ENCODE measurements at regions not wholly inside any gene's neighbourhood (a gene's known extent, or its start where the extent isn't known, plus 50 kb on each side); places are given as distances from the start of the nearest gene placed in this dataset.

- no peak for DNase-seq (ENCODE audit: low read depth in 2 of 2)
Observed at GRCh38 chr2:18927525-18928232, 338.3 kb upstream of the NT5C1B start.

GRCh38 chr2:18926631-18927524 is 337.5 kb upstream of the NT5C1B start:
- DNase-seq (ENCODE audit: low read depth in 2 of 2): no peak

- DNase-seq (ENCODE audit: low read depth in 2 of 2): no peak
Observed at GRCh38 chr2:18925296-18925695, 335.9 kb upstream of the NT5C1B start.

GRCh38 chr2:18924886-18925285 is 335.5 kb upstream of the NT5C1B start:
- DNase-seq (ENCODE audit: low read depth in 2 of 2): no peak

GRCh38 chr2:18924386-18924785 is 335.0 kb upstream of the NT5C1B start:
- no peak for DNase-seq (ENCODE audit: low read depth in 2 of 2)

- DNase-seq (ENCODE audit: low read depth in 2 of 2): no peak
Observed at GRCh38 chr2:18922276-18922675, 332.9 kb upstream of the NT5C1B start.

GRCh38 chr2:18918280-18918679 is 328.9 kb upstream of the NT5C1B start:
- no peak for DNase-seq (ENCODE audit: low read depth in 2 of 2)

GRCh38 chr2:18915227-18915626 is 325.9 kb upstream of the NT5C1B start:
- DNase-seq (ENCODE audit: low read depth in 2 of 2): no peak

GRCh38 chr2:18913512-18913911 is 324.1 kb upstream of the NT5C1B start:
- no peak for DNase-seq (ENCODE audit: low read depth in 2 of 2)

- DNase-seq (ENCODE audit: low read depth in 2 of 2): no peak
Observed at GRCh38 chr2:18912225-18912888, 323.0 kb upstream of the NT5C1B start.

GRCh38 chr2:18911416-18911815 is 322.0 kb upstream of the NT5C1B start:
- DNase-seq (ENCODE audit: low read depth in 2 of 2): no peak

GRCh38 chr2:18910843-18911242 is 321.5 kb upstream of the NT5C1B start:
- no peak for DNase-seq (ENCODE audit: low read depth in 2 of 2)

GRCh38 chr2:18907937-18908336 is 318.6 kb upstream of the NT5C1B start:
- no peak for DNase-seq (ENCODE audit: low read depth in 2 of 2)

GRCh38 chr2:18907508-18907907 is 318.1 kb upstream of the NT5C1B start:
- no peak for DNase-seq (ENCODE audit: low read depth in 2 of 2)

GRCh38 chr2:18903750-18904149 is 314.4 kb upstream of the NT5C1B start:
- no peak for DNase-seq (ENCODE audit: low read depth in 2 of 2)

GRCh38 chr2:18901242-18901641 is 311.9 kb upstream of the NT5C1B start:
- DNase-seq (ENCODE audit: low read depth in 2 of 2): no peak

GRCh38 chr2:18900691-18901141 is 311.3 kb upstream of the NT5C1B start:
- DNase-seq (ENCODE audit: low read depth in 2 of 2): no peak

GRCh38 chr2:18899725-18900124 is 310.4 kb upstream of the NT5C1B start:
- no peak for DNase-seq (ENCODE audit: low read depth in 2 of 2)

GRCh38 chr2:18898271-18898670 is 308.9 kb upstream of the NT5C1B start:
- no peak for DNase-seq (ENCODE audit: low read depth in 2 of 2)

- DNase-seq (ENCODE audit: low read depth in 2 of 2): no peak
Observed at GRCh38 chr2:18896125-18896764, 306.9 kb upstream of the NT5C1B start.

GRCh38 chr2:18891600-18892345 is 302.4 kb upstream of the NT5C1B start:
- DNase-seq (ENCODE audit: low read depth in 2 of 2): no peak
